H1 (cell line): ENCODE measurements at regions not wholly inside any gene's neighbourhood (a gene's known extent, or its start where the extent isn't known, plus 50 kb on each side); places are given as distances from the start of the nearest gene placed in this dataset.

Experiments
- CTCF ChIA-PET: fragments of 300-600 bp; sonication (Branson Sonifier 250); formaldehyde crosslinking; loops from one replicate; lab custom pipeline; 2021; ENCODE audit not compliant: partially characterized antibody; lab: Charles Lee
- POLR2A ChIA-PET: fragments of 300-600 bp; sonication (Branson Sonifier 250); formaldehyde crosslinking; loops from one replicate; lab custom pipeline; 2021; ENCODE audit warnings: inconsistent platforms; ENCODE audit not compliant: partially characterized antibody; lab: Charles Lee
- DNase-seq, 2 experiments: peaks; one replicate each; pipeline versions ENCODE4 v3.0.0 to v3.0.0-alpha.2; 2010 to 2022; ENCODE audit warnings: low spot score in 2 of 2, low read depth in 1 of 2, mixed read lengths in 1 of 2
- FAIRE-seq: peaks from 2 replicates; lab custom pipeline; 2011; peaks lifted over from hg19 to GRCh38; lab: Jason Lieb, UNC
- H2AFZ ChIP-seq: 2 replicates; pipeline ENCODE4 v1.8.1; 2012; ENCODE audit warnings: low read length, inconsistent platforms
- H2AK5ac ChIP-seq: 2 replicates; pipeline ENCODE4 v1.6.1; 2013; ENCODE audit warnings: low read depth, low read length
- H2BK120ac ChIP-seq: replicated peaks from 2 replicates; pipeline ENCODE3; 2013; ENCODE audit warnings: low read depth, low read length, inconsistent platforms
- H2BK12ac ChIP-seq: 2 replicates; pipeline ENCODE4 v1.6.1; 2013; ENCODE audit warnings: low read depth, low read length
- H2BK15ac ChIP-seq: 2 replicates; pipeline ENCODE4 v1.6.1; 2013; ENCODE audit warnings: low read length
- H2BK20ac ChIP-seq: 2 replicates; pipeline ENCODE4 v1.6.1; 2013; ENCODE audit warnings: low read length
- H2BK5ac ChIP-seq: 2 replicates; pipeline ENCODE4 v1.6.1; 2013; ENCODE audit warnings: low read depth, low read length
- H3K14ac ChIP-seq: 2 replicates; pipeline ENCODE4 v1.6.1; 2013; ENCODE audit warnings: inconsistent platforms; ENCODE audit not compliant: insufficient read length
- H3K18ac ChIP-seq: 2 replicates; pipeline ENCODE4 v1.6.1; 2013; ENCODE audit warnings: low read length; ENCODE audit errors: extremely low read depth
- H3K23ac ChIP-seq: 2 replicates; pipeline ENCODE4 v1.6.1; 2013; ENCODE audit warnings: inconsistent platforms; ENCODE audit not compliant: insufficient read length
- H3K23me2 ChIP-seq: 2 replicates; pipeline ENCODE4 v1.6.1; 2013; ENCODE audit warnings: low read depth, low read length
- H3K27ac ChIP-seq: 2 replicates; pipeline ENCODE4 v1.6.1; 2011; ENCODE audit warnings: low read depth, low read length, inconsistent platforms
- H3K27me3 ChIP-seq, 4 experiments: replicated peaks in 1 of 4; 1 replicate in 1 of 4; 2 replicates in 3 of 4; pipeline versions ENCODE4 v1.6.1 to v1.8.1; 2011 to 2013; ENCODE audit warnings: low read length in 3 of 4, mild to moderate bottlenecking in 3 of 4, inconsistent platforms in 2 of 4, mixed read lengths in 2 of 4, moderate library complexity in 1 of 4; ENCODE audit not compliant: control insufficient read depth in 3 of 4, insufficient read depth in 3 of 4; ENCODE audit errors: extremely low read depth in 1 of 4
- H3K36me3 ChIP-seq, 4 experiments: 2 replicates each; pipeline versions ENCODE4 v1.6.1 to v1.8.1; 2011 to 2013; ENCODE audit warnings: mild to moderate bottlenecking in 4 of 4, low read length in 3 of 4, moderate library complexity in 2 of 4, control low read depth in 1 of 4, inconsistent platforms in 1 of 4; ENCODE audit not compliant: insufficient read depth in 4 of 4, control insufficient read depth in 2 of 4
- H3K4ac ChIP-seq: replicated peaks from 2 replicates; pipeline ENCODE3; 2013; ENCODE audit warnings: low read length, low read depth, mixed read lengths, inconsistent platforms; ENCODE audit not compliant: insufficient read length
- H3K4me1 ChIP-seq, 4 experiments: replicated peaks in 1 of 4; 1 replicate in 1 of 4; 2 replicates in 3 of 4; pipeline versions ENCODE4 v1.6.1 to v1.8.1; 2011 to 2013; ENCODE audit warnings: low read length in 3 of 4, inconsistent platforms in 2 of 4, mixed read lengths in 1 of 4; ENCODE audit not compliant: insufficient read depth in 4 of 4, control insufficient read depth in 3 of 4
- H3K4me2 ChIP-seq, 2 experiments: 2 replicates each; pipeline versions ENCODE4 v1.6.1 to v1.8.1; 2011 to 2013; ENCODE audit warnings: low read depth in 2 of 2, low read length in 2 of 2, control low read depth in 1 of 2, inconsistent platforms in 1 of 2, mild to moderate bottlenecking in 1 of 2; ENCODE audit not compliant: insufficient read depth in 1 of 2
- H3K4me3 ChIP-seq, 4 experiments: fragments of 200-600, 300-600 bp in 1 of 4; sonication (generic), shearing (Covaris generic), sonication (Bioruptor Twin) in 1 of 4; 2 replicates each; pipeline versions ENCODE4 v1.5.1 to v1.8.1; 2011 to 2016; ENCODE audit warnings: low read length in 4 of 4, low read depth in 3 of 4, control low read depth in 2 of 4, inconsistent platforms in 2 of 4, mild to moderate bottlenecking in 2 of 4, mixed read lengths in 1 of 4, moderate library complexity in 1 of 4; ENCODE audit not compliant: insufficient read depth in 2 of 4; ENCODE audit errors: extremely low read depth in 1 of 4
- H3K56ac ChIP-seq: replicated peaks from 2 replicates; pipeline ENCODE3; 2013; ENCODE audit warnings: low read depth, mild to moderate bottlenecking, mixed read lengths, low read length, inconsistent platforms; ENCODE audit not compliant: insufficient read length
- H3K79me1 ChIP-seq: 2 replicates; pipeline ENCODE4 v1.6.1; 2013; ENCODE audit warnings: low read depth, low read length, control low read depth
- H3K79me2 ChIP-seq, 2 experiments: 2 replicates each; pipeline versions ENCODE4 v1.6.1 to v1.8.1; 2012 to 2013; ENCODE audit warnings: low read length in 2 of 2, mild to moderate bottlenecking in 2 of 2, inconsistent platforms in 1 of 2; ENCODE audit not compliant: insufficient read depth in 2 of 2, control insufficient read depth in 1 of 2
- H3K9ac ChIP-seq, 4 experiments: replicated peaks in 1 of 4; 1 replicate in 1 of 4; 2 replicates in 3 of 4; pipeline versions ENCODE4 v1.6.1 to v1.8.1; 2011 to 2013; ENCODE audit warnings: low read depth in 3 of 4, low read length in 3 of 4, control low read depth in 2 of 4, mild to moderate bottlenecking in 2 of 4, moderate library complexity in 2 of 4, inconsistent platforms in 1 of 4; ENCODE audit errors: extremely low read depth in 1 of 4
- H3K9me3 ChIP-seq, 2 experiments: 2 replicates each; pipeline versions ENCODE4 v1.6.1 to v1.8.1; 2012 to 2013; ENCODE audit warnings: mild to moderate bottlenecking in 2 of 2, moderate library complexity in 2 of 2, control low read depth in 1 of 2, inconsistent platforms in 1 of 2, low read depth in 1 of 2, low read length in 1 of 2, mixed read lengths in 1 of 2; ENCODE audit not compliant: insufficient read depth in 2 of 2
- H4K20me1 ChIP-seq, 2 experiments: replicated peaks in 1 of 2; 2 replicates each; pipeline versions ENCODE3 to v1.8.1; 2011 to 2013; ENCODE audit warnings: inconsistent platforms in 2 of 2, low read length in 2 of 2, mild to moderate bottlenecking in 1 of 2; ENCODE audit not compliant: insufficient read depth in 2 of 2, control insufficient read depth in 1 of 2
- H4K5ac ChIP-seq: 2 replicates; pipeline ENCODE4 v1.6.1; 2013; ENCODE audit warnings: low read length, low read depth, mixed read lengths, inconsistent platforms; ENCODE audit not compliant: insufficient read length
- H4K8ac ChIP-seq: 2 replicates; pipeline ENCODE4 v1.8.0; 2013; ENCODE audit warnings: mild to moderate bottlenecking, moderate library complexity, low read length, inconsistent platforms; ENCODE audit not compliant: insufficient read depth; ENCODE audit errors: extremely low read depth
- H4K91ac ChIP-seq: replicated peaks from 2 replicates; pipeline ENCODE3; 2013; ENCODE audit warnings: low read length, mixed read lengths, inconsistent platforms; ENCODE audit not compliant: insufficient read length
- HDAC6 ChIP-seq: IDR thresholded peaks from one replicate; pipeline ENCODE4 v1.7.1; 2012; ENCODE audit warnings: low read depth, mild to moderate bottlenecking, inconsistent platforms, low read length, moderate library complexity
- SIN3A ChIP-seq, 2 experiments: IDR thresholded peaks in 1 of 2; conservative IDR thresholded peaks in 1 of 2; 2 replicates each; pipeline ENCODE4 v1.6.1; 2011 to 2012; ENCODE audit warnings: low read length in 2 of 2, improper control_type of control experiment in 1 of 2, low read depth in 1 of 2, mild to moderate bottlenecking in 1 of 2
- TAF7 ChIP-seq: optimal IDR thresholded peaks from 2 replicates; pipeline ENCODE3; 2011; ENCODE audit warnings: low read depth, mild to moderate bottlenecking, inconsistent platforms, low read length, moderate library complexity, borderline replicate concordance
- WGBS, 2 experiments: shearing (Covaris generic) in 1 of 2; methylation state at CpG; one replicate each; pipeline versions ENCODE4 v1.1.6 to v1.1.7; 2013 to 2015; ENCODE audit warnings: low lambda C conversion rate in 2 of 2, mixed read lengths in 2 of 2, inconsistent platforms in 1 of 2, low coverage in 1 of 2, missing lambda C conversion rate in 1 of 2; ENCODE audit not compliant: insufficient replicate concordance in 2 of 2, insufficient coverage in 1 of 2, insufficient read length in 1 of 2; ENCODE audit errors: extremely low coverage in 1 of 2, missing lambda C conversion rate in 1 of 2; 5-methylcytosine and 5-hydroxymethylcytosine counted together

- Histone ChIP-seq H3K27ac (no peak overlapping the region), H3K4me1 (no peaks in the 10 kb centered on the region), H3K9me3 (no peaks in the 10 kb centered on the region), H3K14ac (no peak overlapping the region), H4K8ac (no peak overlapping the region), H3K79me2 (no peaks in the 10 kb centered on the region), H2BK12ac (no peak overlapping the region), H2AK5ac (no peak overlapping the region), H3K36me3 (no peaks in the 10 kb centered on the region), H2AFZ (no peak overlapping the region), H3K4me2 (no peak overlapping the region), H2BK5ac (no peak overlapping the region), H2BK20ac (no peak overlapping the region), H3K23me2 (no peaks in the 10 kb centered on the region), H3K4ac (no peak overlapping the region), H2BK15ac (no peak overlapping the region), H3K56ac (no peak overlapping the region), H4K20me1 (no peaks in the 10 kb centered on the region), H4K5ac (no peak overlapping the region), H3K18ac (no peak overlapping the region), H3K79me1 (no peaks in the 10 kb centered on the region), H3K4me3 (no peak overlapping the region), H3K9ac (no peak overlapping the region), H3K23ac (no peak overlapping the region), H4K91ac (no peak overlapping the region), H2BK120ac (no peak overlapping the region), H3K27me3 (no peaks in the 10 kb centered on the region)
- ChIA-PET CTCF (no interaction called here), POLR2A (no interaction called here)
- 88% methylated on average over 4 of the region's 4 CpGs; no CpG with 5 or more reads in 1 of the 2 experiments for WGBS, 2 experiments
- no peak for DNase-seq
- FAIRE-seq: no peak
- no peak for TF ChIP-seq TAF7
- no peak for TF ChIP-seq SIN3A (conservative IDR thresholded peaks at IDR 0.05 in 1 of 2, IDR thresholded peaks at IDR 0.05 in 1 of 2; ENCODE audit: low read depth in 1 of 2, low read length in 2 of 2)
- no peak for TF ChIP-seq HDAC6
These were observed 111.2 kb downstream of the QDPR start for GRCh38 chr4:17400686-17401085.
